ENCODE measurements at regions not wholly inside any gene's neighbourhood (a gene's known extent, or its start where the extent isn't known, plus 50 kb on each side); places are given as distances from the start of the nearest gene placed in this dataset.
A peak's percentile ranks its signal among the peaks of the same experiment; 100 is the strongest.

- Histone ChIP-seq H3K9me1 (ENCODE audit: insufficient read depth, low read length) (peaks cover 13% of the 10 kb centered on the region; the same call in 1 of the 2 replicates), H3K23ac (ENCODE audit: low read depth, low read length) (peak overlapping the region; percentile 77), H3K9ac (ENCODE audit: low read depth, low read length) (no peak overlapping the region), H2AFZ (replicated peaks; ENCODE audit: low read length, poor library complexity) (peak overlapping the region; percentile 85), H2BK120ac (ENCODE audit: low read depth, low read length) (peak overlapping the region; percentile 91), H2AK9ac (replicated peaks; ENCODE audit: low read depth, low read length, poor library complexity) (peak overlapping the region; percentile 49), H4K8ac (ENCODE audit: low read depth in 2 of 2, low read length in 2 of 2) (peak overlapping the region in 1 of 2 experiments; percentile 81; a peak in 2 of 4 replicates), H2BK5ac (ENCODE audit: low read depth, low read length, poor library complexity, severe bottlenecking) (peak overlapping the region; percentile 90), H3K56ac (ENCODE audit: extremely low read depth, insufficient read depth, low read length) (peak overlapping the region; percentile 29; the same call in 1 of the 2 replicates), H3K4me2 (ENCODE audit: low read depth, low read length) (peak overlapping the region; percentile 80), H3K27ac (ENCODE audit: insufficient read depth, low read length) (peak overlapping the region; percentile 62), H2BK20ac (ENCODE audit: low read depth, low read length) (peak overlapping the region; percentile 41), H3K27me3 (ENCODE audit: control insufficient read depth, insufficient read depth, low read length) (0 out of 2 replicates have a peak, but pooled peaks cover under 1% of the 10 kb centered on the region), H2BK15ac (ENCODE audit: low read depth, low read length) (no peak overlapping the region), H2AK5ac (ENCODE audit: low read depth, low read length) (0 out of 2 replicates have a peak overlapping the region, but pooled peaks have one; percentile 6), H3K79me1 (ENCODE audit: low read depth in 1 of 2, low read length in 2 of 2) (no peaks in the 10 kb centered on the region), H3K14ac (replicated peaks; ENCODE audit: low read depth, low read length) (peak overlapping the region; percentile 39; the same call in 1 of the 2 replicates), H3K36me3 (ENCODE audit: control insufficient read depth, insufficient read depth, low read length) (no peaks in the 10 kb centered on the region), H4K91ac (ENCODE audit: insufficient read depth, low read depth, low read length) (0 out of 2 replicates have a peak overlapping the region, but pooled peaks have one; percentile 43), H3K4me3 (ENCODE audit: insufficient read depth, low read depth, low read length) (peak overlapping the region; percentile 11; the same call in 1 of the 2 replicates), H3K9me3 (ENCODE audit: control insufficient read depth, insufficient read depth, low read length) (no peaks in the 10 kb centered on the region), H3K18ac (ENCODE audit: low read depth, low read length) (peak overlapping the region; percentile 33; the same call in 1 of the 2 replicates), H4K20me1 (ENCODE audit: insufficient read depth, low read length) (no peaks in the 10 kb centered on the region), H4K5ac (ENCODE audit: low read depth, low read length) (no peak overlapping the region), H3K4ac (ENCODE audit: low read depth, low read length) (peak overlapping the region; percentile 94), H3K4me1 (ENCODE audit: control insufficient read depth, insufficient read depth, low read length) (peaks cover 11% of the 10 kb centered on the region)
- intact Hi-C loops (cut with micrococcal nuclease) = no loop called here
- in situ Hi-C loops (cut with MboI; ENCODE audit: low sequenced_read_pairs) = loop anchor here (25.0 kb wide), 1 partner anchor 104 kb away; no protein-coding TSS in a partner anchor
- BruUV-seq (replicated peaks) = no TSS peak
- dilution Hi-C loops (cut with HindIII; ENCODE audit: low sequenced_read_pairs, unreplicated experiment) = no loop called here
- ATAC-seq (ENCODE audit: low read depth) = peak; percentile 91
- WGBS, 2 experiments (ENCODE audit: extremely low coverage in 2 of 2, insufficient read length in 1 of 2) = 0% methylated on average over 1 of the region's 6 CpGs; no CpG with 5 or more reads in 1 of the 2 experiments
- DNase-seq = peak; percentile 94
- ChIA-PET CTCF (interaction anchor here (0.6 to 1.5 kb wide), 4 partner anchors 27 to 183 kb away, joined by 3 to 6 read pairs (median 4); no protein-coding TSS in a partner anchor), POLR2A (ENCODE audit: unreplicated experiment) (no interaction called here)
- peak; percentile 76 for TF ChIP-seq FOS (IDR thresholded peaks at IDR 0.05; ENCODE audit: low read depth, low read length)
- TF ChIP-seq, protein P1, sequence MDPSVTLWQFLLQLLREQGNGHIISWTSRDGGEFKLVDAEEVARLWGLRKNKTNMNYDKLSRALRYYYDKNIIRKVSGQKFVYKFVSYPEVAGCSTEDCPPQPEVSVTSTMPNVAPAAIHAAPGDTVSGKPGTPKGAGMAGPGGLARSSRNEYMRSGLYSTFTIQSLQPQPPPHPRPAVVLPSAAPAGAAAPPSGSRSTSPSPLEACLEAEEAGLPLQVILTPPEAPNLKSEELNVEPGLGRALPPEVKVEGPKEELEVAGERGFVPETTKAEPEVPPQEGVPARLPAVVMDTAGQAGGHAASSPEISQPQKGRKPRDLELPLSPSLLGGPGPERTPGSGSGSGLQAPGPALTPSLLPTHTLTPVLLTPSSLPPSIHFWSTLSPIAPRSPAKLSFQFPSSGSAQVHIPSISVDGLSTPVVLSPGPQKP (IDR thresholded peaks at IDR 0.05; ENCODE audit: borderline replicate concordance, low read depth, low read length) = no peak
- no peak for TF ChIP-seq CHD1 (IDR thresholded peaks at IDR 0.05; ENCODE audit: low read depth, low read length)
- TF ChIP-seq BHLHE40 (IDR thresholded peaks at IDR 0.05; ENCODE audit: low read depth, low read length) = peak; percentile 59; the same call in 1 of the 2 replicates
- no peak for TF ChIP-seq RFX5 (IDR thresholded peaks at IDR 0.05; ENCODE audit: low read depth, low read length)
- no peak for TF ChIP-seq NFE2L2 (IDR thresholded peaks at IDR 0.05; ENCODE audit: low read depth, low read length)
- TF ChIP-seq RAD21 (IDR thresholded peaks at IDR 0.05; ENCODE audit: low read length) = no peak
- peak; percentile 12; the same call in 1 of the 2 replicates for TF ChIP-seq SMC3 (IDR thresholded peaks at IDR 0.05; ENCODE audit: low read depth, low read length)
- TF ChIP-seq CTCF (conservative IDR thresholded peaks at IDR 0.05; ENCODE audit: low read depth, low read length) = no peak
- TF ChIP-seq, protein P2, sequence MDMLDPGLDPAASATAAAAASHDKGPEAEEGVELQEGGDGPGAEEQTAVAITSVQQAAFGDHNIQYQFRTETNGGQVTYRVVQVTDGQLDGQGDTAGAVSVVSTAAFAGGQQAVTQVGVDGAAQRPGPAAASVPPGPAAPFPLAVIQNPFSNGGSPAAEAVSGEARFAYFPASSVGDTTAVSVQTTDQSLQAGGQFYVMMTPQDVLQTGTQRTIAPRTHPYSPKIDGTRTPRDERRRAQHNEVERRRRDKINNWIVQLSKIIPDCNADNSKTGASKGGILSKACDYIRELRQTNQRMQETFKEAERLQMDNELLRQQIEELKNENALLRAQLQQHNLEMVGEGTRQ (IDR thresholded peaks at IDR 0.05; ENCODE audit: low read depth, low read length) = no peak
- no peak for TF ChIP-seq POLR2A (IDR thresholded peaks at IDR 0.05; ENCODE audit: low read depth, low read length)
- TF ChIP-seq RCOR1 (IDR thresholded peaks at IDR 0.05; ENCODE audit: insufficient replicate concordance, low read length) = no peak
- TF ChIP-seq MAFK (IDR thresholded peaks at IDR 0.05; ENCODE audit: low read depth, low read length) = no peak
- no peak for TF ChIP-seq MAZ (IDR thresholded peaks at IDR 0.05; ENCODE audit: borderline replicate concordance, low read depth, low read length)
- TF ChIP-seq CEBPB (IDR thresholded peaks at IDR 0.05; ENCODE audit: low read depth, low read length) = peak; percentile 47; the same call in 1 of the 2 replicates
These were observed 63.6 kb downstream of the SPINK2 start for GRCh38 chr4:56757821-56758411.

Measured in IMR-90 (cell line).